Renal cortex interstitium (tissue), 11 donors: ENCODE measurements at regions not wholly inside any gene's neighbourhood (a gene's known extent, or its start where the extent isn't known, plus 50 kb on each side); places are given as distances from the start of the nearest gene placed in this dataset.
"Not testable (repeated sequence)": the region's sequence is repeated elsewhere in the genome, so short reads cannot be mapped to it uniquely, and the experiment has no call there.

Experiments used
- DNase-seq, 11 donors: peaks; one replicate each; pipeline ENCODE4 v3.0.0-alpha.2; 2013; ENCODE audit warnings: low read depth in 9 of 11, low spot score in 4 of 11; ENCODE audit errors: extremely low read depth in 1 of 11

DNA sequence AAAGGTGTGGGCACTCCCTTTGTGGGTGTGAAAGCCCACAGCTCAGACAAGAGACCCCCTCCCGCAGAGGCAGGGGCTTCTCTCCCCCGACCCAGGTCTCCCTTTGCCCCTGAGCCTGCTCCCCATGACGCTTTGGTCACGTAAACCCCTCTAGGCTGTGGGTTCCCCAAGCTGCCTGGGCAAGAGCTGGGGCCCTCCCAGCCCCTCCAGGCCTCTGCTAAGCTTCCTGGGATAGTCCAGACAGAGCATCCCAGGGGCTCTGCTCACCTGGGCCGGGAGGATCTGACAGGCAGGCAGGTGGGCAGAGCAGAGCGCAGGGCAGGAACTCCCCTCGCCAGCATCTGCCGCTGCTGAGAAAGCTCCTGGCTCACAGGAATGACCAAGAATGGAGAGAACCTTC lies 177.3 kb downstream of the BANP start:
- DNase-seq = no peak

DNA sequence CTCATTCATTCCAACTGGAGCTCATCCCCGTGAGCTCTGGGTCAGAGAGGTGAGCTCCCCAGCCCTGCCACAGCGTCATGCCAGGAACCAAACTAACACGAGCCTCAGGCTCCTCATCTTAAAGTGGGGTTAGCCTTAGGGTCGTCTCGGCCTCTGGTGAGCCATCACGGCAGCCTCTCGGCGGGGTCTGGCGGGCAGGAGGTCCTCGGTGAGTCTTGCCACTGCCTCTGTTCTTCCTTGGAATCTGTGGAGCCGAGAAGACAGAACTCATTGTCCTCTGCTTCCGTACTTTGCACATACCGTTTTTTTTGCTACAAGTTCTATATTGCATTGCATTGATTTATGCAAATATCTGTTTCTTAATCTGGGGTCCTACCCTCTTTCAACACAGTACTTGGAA lies 177.9 kb downstream of the BANP start:
- not testable (repeated sequence) for DNase-seq

DNA sequence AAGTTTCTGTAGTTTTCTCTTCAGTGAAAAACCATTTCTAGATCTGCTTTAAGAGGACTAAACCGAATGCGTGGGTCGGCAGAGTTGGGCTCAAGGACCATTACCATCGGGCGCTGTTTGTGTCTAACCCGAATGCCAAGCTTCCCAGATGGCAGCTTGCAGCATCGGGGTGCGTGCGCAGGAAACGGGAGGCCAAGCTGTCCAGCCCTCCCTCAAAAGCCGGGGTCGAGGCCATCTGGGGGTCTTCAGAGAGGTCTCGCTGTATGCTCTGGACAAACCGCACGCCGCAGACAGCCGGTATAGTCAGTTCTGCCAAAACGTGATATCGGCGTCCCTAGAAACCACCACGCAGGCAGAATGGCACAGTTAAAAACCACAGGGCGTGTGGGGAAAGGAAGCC lies 178.8 kb downstream of the BANP start:
- DNase-seq = no peak

DNA sequence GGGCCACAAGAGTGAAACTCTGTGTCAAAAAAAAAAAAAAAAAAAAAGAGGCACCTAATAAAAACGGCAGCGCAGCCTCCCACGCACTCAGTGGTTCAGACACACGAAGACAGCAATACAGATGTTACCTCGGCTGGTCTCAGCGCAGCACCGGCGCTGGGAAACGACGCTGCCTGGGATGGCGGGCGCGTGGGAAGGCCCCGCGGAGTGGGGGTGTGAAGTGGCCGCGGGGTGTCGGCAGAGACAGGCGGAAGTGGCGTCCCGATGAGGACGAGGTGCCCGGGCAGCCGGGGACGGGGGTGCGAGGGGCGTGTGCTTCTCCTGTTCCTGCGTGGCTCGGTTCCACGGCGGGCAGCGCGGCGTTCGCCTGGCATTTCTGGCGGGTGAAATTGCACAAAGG lies 179.4 kb downstream of the BANP start:
- no peak for DNase-seq

DNA sequence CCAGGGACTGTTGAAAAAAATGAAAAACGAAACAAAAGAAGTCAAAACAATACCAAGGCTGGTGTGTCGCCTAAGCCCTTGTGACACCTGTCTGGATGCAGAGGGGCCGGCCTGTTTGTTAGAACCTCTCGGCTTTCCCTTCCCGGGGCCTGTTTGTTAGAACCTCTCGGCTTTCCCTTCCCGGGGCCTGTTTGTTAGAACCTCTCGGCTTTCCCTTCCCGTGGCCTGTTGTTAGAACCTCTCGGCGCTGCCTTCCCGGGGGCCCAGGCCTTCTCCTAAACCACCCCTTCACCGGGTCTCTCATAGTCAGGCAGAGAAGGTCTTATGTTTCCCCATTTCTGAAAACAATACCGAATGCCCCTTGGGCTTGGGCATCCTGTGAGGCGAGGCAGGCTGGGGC lies 180.0 kb downstream of the BANP start:
- DNase-seq = no peak

DNA sequence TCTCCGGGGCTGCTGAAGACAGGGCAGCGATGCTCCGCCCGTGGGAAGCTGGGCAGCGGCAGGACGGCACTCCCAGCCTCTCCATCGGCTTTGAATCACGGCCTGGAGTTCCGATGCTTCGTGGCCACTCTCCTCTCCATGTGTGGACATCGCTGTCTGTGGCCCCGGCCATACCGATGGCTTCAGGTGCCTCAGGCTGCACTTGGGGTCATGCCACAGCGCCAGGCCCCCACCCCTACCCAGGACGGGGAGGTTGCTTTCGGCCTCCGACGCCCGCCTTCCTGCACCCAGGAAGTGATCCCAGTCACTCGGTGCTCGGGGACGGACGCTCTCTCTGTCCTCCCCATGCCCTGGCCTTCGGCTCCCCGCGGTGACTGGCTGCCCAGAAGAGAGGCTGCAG lies 180.7 kb downstream of the BANP start:
- DNase-seq = no peak

DNA sequence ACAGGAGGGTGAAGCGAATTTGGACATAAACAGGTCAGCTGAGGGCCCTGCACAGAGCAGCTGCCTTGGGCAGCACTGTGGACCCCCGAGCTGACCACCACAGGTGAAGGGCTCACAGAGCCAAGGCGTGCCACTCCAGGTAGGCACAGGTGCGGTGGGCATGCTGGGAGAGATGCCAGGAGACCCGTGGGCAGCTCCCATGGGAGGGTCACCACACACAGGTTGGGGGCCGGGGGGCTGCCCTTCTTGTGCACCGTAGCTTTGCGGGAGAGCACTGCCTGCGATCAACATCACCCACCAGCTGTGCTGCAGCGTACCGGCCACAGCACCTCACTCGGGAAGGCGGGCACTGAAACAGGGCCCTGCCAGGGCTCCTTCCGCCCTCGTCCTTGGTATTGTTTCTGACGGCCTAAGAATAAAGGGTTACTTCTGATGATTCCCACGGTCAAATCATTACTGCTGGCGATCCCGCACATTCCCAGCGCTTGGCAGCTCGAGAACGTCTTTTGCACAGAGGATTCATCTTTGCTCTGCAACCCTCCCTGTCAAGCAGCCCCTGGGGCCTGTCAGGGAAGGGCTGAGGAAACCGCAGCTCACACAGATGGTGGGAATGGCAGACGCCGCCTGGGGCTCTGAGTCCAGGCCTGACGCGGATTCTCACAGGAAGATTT lies 181.7 kb downstream of the BANP start:
- DNase-seq = no peak

DNA sequence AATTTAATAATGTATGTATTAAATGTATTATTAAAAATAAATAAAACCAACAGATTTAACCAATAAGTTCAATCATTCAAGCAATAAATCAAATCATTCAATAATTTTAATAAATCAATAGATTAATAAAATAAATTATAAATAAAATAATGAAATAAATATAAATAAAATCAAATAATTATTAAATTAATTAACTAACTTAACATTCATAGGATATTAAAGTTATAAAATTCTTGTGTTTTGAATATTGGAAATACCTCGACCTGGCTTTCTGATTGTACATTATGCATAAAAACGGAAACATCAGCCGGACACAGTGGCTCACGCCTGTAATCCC lies 182.2 kb downstream of the BANP start:
- DNase-seq = no peak

DNA sequence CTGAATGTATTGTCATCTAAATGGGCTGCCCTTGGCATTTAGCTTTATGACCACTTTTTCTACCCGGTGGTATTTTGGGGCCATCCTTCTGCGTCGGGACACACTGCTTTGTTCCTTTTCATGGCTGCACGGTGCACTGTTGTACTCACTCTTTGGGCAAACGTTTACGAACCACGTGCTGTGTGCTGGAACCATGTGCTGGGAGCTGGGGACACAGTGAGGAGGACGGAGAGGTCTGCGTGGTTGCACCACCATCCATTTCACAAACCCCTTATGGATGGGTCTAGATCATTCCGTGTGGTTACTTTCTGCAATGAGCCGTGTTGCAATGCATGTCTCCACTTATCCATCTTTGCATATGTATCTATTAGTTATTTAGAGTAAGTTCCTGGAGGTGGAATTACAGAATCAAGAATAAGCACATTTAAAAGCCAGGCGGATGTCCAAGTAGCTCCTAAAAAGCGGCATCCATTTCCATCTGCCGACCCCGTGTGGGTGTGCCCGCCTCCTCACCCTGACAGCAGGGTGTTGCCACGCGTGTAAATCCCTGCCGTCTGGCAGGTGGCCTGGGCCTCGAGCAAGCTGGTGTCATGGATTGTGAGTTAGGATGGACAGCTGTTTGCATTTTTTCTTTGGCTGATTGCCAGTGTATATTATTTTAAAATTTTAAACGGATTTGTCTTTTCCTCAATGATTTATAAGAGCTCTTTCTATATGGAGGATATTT lies 183.1 kb downstream of the BANP start:
- DNase-seq = not testable (repeated sequence)

DNA sequence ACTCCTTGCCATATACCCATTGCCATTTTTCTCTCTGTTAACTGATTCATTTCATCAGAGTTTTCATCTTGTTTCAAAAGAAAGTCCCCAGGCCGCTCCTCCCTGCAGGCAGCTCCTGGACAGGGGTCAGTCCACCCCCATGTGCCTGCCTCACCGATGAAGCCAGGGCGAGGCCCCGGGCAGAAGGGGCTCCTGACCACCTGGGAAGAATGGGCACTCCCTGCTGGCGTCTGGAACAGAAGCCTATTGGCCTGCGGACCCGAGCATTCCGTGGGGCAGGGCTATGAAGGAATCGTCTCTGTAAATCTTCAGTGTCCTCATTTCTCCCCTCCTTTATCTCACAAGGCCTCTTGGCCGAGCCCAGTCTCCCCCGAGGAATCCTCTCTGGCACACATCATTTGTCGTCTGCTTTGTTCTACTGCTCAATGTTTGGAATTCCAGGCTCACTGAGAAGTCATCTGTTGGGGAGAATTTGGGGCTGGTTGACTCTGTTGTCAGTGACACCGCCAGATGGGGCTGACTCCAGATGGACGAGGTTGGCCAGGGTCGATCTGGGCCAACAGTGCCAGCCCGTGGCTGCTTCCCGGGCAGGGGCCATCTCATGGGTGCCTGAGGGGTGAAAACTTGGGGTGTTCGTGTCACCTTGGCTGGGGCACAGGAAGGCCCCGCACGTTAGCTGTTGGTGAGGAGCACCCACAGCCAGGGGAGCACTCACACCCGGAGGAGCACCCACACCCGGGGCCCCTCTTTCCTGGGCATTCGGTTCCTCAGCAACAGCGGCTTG lies 183.9 kb downstream of the BANP start:
- DNase-seq = not testable (repeated sequence)

DNA sequence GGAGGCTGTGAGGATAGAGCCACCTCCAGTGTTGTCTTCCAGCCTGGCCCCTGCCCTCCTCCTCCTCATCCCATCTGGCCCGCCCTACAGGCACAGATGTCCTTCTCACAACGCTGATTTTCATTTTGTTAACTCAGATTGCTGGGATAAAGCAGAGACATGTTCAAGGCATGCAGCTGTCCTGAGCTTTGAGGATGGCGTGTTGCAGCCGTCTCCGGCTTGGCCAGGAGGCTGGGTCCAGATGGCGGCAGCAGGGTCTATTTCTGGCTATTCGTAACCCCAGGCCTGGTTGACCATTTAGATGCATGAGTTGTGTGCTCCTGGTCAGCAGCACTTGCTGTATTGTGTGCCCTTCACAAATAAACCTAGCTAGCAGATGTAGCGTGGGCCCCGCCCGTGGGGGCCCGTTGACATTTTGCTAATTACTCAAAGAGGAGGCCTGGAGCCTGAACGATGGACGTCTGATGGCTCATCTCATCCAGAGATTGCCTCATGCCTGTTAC lies 185.0 kb downstream of the BANP start:
- not testable (repeated sequence) for DNase-seq

DNA sequence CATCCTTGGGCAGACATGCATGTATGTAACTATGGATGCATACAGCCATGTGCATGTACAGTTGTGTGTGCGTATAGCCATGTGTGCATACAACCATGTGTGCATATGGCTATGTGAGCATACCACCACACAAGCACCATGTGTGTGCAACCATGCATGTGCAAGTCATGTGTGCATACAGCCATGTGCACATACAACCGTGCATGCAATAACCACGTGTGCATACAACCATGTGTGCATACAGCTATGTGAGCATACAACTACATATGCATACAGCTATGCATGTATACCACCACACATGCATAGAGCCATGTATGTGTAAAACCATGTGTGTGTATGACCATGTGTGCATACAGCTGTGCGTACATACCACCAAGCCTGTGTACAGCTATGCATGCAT lies 185.7 kb downstream of the BANP start:
- not testable (repeated sequence) for DNase-seq

DNA sequence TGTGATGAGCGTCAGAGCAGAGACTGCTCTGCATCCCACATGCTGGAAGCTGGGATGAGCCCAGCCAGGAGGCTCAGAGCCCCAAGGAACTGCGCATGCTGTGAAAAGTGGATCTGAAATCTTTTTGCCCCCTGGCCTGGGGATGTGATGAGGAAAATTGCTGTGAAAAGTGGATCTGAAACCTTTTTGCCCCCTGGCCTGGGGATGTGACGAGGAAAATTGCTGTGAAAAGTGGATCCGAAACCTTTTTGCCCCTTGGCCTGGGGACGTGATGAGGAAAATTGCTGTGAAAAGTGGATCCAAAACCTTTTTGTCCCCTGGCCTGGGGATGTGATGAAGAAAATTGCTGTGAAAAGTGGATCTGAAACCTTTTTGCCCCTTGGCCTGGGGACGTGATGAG lies 187.9 kb downstream of the BANP start:
- DNase-seq = not testable (repeated sequence)

DNA sequence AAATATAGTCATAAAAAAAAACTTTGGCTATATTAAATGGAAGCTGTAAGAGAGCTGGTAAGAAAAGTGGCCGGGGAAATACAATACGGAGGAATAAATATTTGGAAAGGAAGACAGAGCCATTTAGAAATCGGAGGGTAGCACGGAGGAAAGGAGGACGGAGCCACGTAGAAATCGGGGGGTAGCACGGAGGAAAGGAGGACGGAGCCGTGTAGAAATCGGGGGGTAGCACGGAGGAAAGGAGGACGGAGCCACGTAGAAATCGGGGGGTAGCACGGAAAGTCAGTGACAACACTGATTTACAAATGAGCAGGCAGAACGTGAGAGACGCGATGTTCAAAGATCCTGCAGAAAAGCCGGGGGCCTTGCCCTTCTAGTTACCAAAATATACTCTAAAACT lies 189.0 kb downstream of the BANP start:
- not testable (repeated sequence) for DNase-seq

DNA sequence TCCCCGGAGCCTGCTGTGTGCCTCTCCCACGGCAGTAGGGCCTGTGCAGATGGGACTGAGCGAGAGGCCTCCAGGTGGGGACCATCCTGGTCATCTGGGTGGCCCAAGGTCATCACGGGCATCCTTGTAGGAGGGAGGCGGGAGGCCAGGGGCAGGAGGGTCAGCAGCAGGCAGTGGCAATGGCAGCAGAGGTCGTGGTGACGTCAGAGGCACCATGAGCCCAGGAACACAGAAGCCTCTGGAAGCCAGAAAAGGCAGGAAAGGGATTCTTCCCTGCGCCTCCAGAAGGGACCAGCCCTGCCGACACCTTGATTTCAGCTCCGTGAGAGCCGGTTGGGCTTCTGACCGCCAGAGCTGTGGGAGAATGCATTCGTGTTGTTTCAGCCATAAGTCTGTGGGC lies 190.3 kb downstream of the BANP start:
- DNase-seq = no peak

DNA sequence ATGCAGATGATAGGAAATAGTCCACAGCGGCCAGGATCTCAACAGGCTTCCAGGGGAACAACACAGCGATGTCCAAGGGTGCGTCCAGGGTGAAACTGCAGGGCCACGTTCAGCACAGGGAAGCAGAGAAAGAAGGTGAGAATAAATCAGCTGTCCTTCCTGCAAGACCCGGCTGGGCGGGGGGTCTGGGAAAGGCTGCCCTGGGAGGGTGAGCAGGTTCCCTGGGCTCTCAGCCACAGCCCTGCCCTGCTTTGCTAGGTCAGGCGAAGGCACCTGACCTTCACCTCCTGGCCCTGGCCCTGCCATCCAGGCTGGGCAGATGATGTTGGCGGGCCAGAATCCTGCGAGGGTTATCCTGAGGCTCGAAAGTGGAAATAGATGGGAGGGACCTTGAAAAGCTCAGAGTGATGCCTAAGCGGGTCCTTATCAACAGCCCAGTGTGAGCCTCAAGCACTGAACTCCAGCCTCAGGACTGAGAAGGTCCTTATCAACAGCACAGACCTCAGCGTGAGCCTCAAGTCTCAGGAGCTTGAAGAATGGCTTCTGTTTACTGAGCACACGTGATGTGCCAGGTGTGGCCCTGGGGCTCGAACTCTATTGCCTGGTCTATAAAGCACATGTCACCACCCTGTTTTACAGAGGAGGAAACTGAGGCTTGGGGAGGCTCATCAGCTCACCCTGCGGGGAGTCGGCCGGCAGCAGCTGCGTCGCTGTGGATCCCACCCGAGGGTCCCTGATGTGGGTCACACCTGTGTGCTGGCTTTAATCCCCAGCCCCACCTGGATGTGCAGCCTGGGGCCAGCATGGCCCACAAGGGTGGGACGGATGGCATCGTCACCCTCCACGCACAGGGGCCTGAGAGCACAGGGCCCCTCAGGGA lies 191.1 kb downstream of the BANP start:
- DNase-seq = not testable (repeated sequence)

DNA sequence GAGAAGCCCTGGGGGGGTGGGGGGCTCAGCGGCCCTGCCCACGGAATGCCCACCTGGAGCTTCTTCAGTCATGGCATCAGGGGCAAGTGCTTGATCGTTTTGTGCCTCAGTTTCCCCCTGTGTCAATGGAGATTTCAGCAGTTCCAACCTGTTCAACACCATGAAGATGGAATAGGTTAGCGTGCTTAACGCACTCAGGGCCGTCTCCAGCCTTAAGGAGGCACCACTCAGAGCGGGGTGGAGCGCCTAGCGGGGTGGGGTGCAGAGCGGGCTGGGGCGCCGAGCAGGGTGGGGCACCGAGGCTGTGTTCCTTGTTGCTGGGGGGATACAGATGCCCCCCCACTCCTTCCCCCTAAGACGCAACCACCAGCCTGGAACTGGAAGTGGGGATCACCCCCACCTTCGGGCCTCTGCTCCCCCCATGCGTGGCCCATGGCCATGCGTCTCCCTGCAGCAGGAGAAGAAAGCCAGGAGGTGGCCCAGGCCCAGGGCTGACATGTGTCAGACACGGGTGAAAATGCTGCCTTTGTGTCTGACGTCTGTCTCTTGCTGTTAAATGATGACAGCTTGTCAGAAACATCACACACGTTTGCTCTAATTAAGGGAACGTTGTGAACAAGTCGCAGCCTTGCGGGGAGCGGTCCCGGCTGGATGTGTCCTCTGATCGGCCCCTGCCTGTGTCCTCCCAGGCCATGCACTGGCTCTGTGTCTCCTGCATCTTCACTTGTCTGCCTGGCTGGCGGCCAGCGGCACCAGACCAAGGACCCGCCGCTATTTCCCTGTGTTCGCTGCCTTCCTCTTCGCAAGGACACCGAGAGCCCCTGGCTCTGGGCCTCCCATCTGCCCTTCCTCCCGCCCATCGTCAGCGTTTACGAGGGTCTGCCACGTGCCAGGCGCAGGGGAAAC lies 192.1 kb downstream of the BANP start:
- not testable (repeated sequence) for DNase-seq

DNA sequence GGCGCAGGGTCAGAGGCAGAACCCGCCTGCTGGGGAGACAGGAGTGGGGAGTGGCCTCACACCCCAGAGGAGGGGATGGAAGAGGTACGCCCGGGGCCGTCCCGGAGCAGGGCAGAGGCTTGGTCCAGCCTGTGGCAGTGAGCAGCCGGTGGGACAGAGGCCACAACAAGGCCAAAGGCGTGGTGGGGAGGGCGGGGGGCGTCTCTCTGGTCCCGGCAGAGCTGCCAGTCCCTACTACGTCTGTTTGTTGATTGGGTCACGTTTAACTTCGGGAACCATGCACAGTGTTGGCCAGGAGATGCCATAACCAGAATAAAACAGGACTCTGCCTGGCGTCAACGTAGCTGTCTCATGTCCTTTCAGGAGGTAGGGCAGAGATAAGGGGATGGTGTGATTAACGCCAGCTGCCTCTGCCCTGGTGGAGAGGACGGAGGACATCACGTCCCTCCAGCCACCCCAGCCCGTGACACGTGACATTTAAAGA lies 192.8 kb downstream of the BANP start:
- no peak for DNase-seq
